GM13976 (cell line): ENCODE measurements at regions not wholly inside any gene's neighbourhood (a gene's known extent, or its start where the extent isn't known, plus 50 kb on each side); places are given as distances from the start of the nearest gene placed in this dataset.

Experiments
- DNase-seq: peaks from one replicate; pipeline ENCODE4 v3.0.0; 2012; ENCODE audit warnings: low spot score
- CTCF ChIP-seq: IDR thresholded peaks from 2 replicates; pipeline ENCODE4 v1.5.1; 2012; ENCODE audit warnings: borderline replicate concordance, mild to moderate bottlenecking; ENCODE audit not compliant: insufficient read depth; ENCODE audit errors: extremely low read depth, missing control alignments, control extremely low read depth
- in situ Hi-C: fragments of 300-500 bp; cut with MboI; formaldehyde crosslinking; loops from one replicate; pipeline ENCODE4 v1.12.0; 2022; ENCODE audit warnings: low sequenced_read_pairs, mixed read lengths, inconsistent platforms; ENCODE audit not compliant: unreplicated experiment

- in situ Hi-C loops = no loop called here
- DNase-seq = no peak
- TF ChIP-seq CTCF = no peak
These were observed 314.6 kb upstream of the PLD5 start for GRCh38 chr1:242839101-242839500.

DNA sequence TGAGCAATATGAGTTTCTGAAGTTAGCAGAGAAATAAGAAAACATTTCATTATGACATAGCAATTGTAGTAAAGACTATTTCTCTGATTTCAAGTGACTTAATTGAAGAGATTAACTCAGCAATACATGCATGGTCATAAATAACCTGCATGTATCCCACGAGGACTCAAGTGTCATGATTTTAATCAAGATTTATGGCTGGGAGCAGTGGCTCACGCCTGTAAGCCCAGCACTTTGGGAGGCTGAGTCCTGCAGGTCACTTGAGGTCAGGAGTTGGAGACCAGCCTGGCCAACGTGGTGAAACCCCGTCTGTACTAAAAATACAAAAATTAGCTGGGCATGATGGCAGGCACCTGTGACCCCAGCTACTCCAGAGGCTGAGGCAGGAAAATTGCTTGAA, 311.9 kb upstream of the PLD5 start:
- DNase-seq = no peak
- in situ Hi-C loops = no loop called here
- TF ChIP-seq CTCF = no peak

GRCh38 chr1:242828828-242829227, 304.3 kb upstream of the PLD5 start:
- TF ChIP-seq CTCF = no peak
- in situ Hi-C loops = no loop called here
- DNase-seq = no peak

DNA sequence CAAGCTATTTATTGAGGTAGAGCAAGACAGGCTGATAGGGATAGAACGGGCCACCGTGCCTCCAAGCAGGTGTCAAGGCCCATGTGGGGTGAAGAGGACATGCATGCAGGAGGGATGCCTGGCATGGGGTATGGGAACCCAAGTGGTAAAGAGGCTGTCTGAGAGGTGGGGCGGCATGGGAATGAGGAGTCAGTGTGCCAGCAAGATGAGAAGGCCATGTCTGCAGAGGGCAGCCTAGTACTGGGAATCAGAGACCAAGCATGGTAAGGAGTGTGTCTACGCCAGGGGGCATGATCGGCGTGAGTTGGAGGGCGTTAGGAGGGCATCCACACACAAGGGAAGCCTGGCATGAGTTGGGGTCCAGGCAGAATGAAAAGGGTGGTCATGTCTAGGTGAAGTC, 303.7 kb upstream of the PLD5 start:
- in situ Hi-C loops = no loop called here
- DNase-seq = no peak
- TF ChIP-seq CTCF = no peak

- no peak for DNase-seq
- in situ Hi-C loops = no loop called here
- TF ChIP-seq CTCF = no peak
These were observed 303.0 kb upstream of the PLD5 start for GRCh38 chr1:242827538-242827937.

GRCh38 chr1:242826701-242827336, 302.3 kb upstream of the PLD5 start:
- in situ Hi-C loops = no loop called here
- TF ChIP-seq CTCF = no peak
- no peak for DNase-seq
